ENCODE measurements at regions not wholly inside any gene's neighbourhood (a gene's known extent, or its start where the extent isn't known, plus 50 kb on each side); places are given as distances from the start of the nearest gene placed in this dataset.
A peak's percentile ranks its signal among the peaks of the same experiment; 100 is the strongest.

- ATAC-seq: peak; percentile 84
- TF ChIP-seq ZFP3 (CRISPR knock-in tag; IDR thresholded peaks at IDR 0.05) (no peak), ZC3H10 (CRISPR knock-in tag; IDR thresholded peaks at IDR 0.05) (peak; percentile 52; the same call in 1 of the 2 replicates)
These were observed 90.2 kb upstream of the TSPAN2 start for GRCh38 chr1:115179397-115180079.

GRCh38 chr1:115176189-115176588, 86.9 kb upstream of the TSPAN2 start:
- ATAC-seq: no peak
- TF ChIP-seq CREB5 (CRISPR knock-in tag; IDR thresholded peaks at IDR 0.05; ENCODE audit: low read depth) (no peak), ESRRG (CRISPR knock-in tag; IDR thresholded peaks at IDR 0.05) (no peak), ZFP30 (CRISPR knock-in tag; IDR thresholded peaks at IDR 0.05) (no peak), TCF4 (CRISPR knock-in tag; IDR thresholded peaks at IDR 0.05; ENCODE audit: borderline replicate concordance) (no peak), ZC3H10 (CRISPR knock-in tag; IDR thresholded peaks at IDR 0.05) (no peak), BACH2 (CRISPR knock-in tag; IDR thresholded peaks at IDR 0.05; ENCODE audit: borderline replicate concordance) (no peak), POU6F1 (CRISPR knock-in tag; IDR thresholded peaks at IDR 0.05; ENCODE audit: borderline replicate concordance, low read depth) (no peak), PATZ1 (CRISPR knock-in tag; IDR thresholded peaks at IDR 0.05; ENCODE audit: borderline replicate concordance) (no peak), ZNF8 (CRISPR knock-in tag; IDR thresholded peaks at IDR 0.05) (no peak), PPARA (CRISPR knock-in tag; IDR thresholded peaks at IDR 0.05; ENCODE audit: borderline replicate concordance) (no peak), ZFP3 (CRISPR knock-in tag; IDR thresholded peaks at IDR 0.05) (no peak), TOX (CRISPR knock-in tag; IDR thresholded peaks at IDR 0.05; ENCODE audit: borderline replicate concordance) (no peak), OSR1 (CRISPR knock-in tag; IDR thresholded peaks at IDR 0.05) (no peak), SNAI2 (CRISPR knock-in tag; IDR thresholded peaks at IDR 0.05) (no peak), ARNTL (CRISPR knock-in tag; IDR thresholded peaks at IDR 0.05; ENCODE audit: borderline replicate concordance, low read depth) (no peak), CSDC2 (CRISPR knock-in tag; IDR thresholded peaks at IDR 0.05) (no peak)

- ATAC-seq: no peak
- TF ChIP-seq CREB5 (CRISPR knock-in tag; IDR thresholded peaks at IDR 0.05; ENCODE audit: low read depth) (no peak), ISL1 (CRISPR knock-in tag; IDR thresholded peaks at IDR 0.05) (no peak), ARNTL (CRISPR knock-in tag; IDR thresholded peaks at IDR 0.05; ENCODE audit: borderline replicate concordance, low read depth) (no peak), OSR1 (CRISPR knock-in tag; IDR thresholded peaks at IDR 0.05) (no peak), ZFP30 (CRISPR knock-in tag; IDR thresholded peaks at IDR 0.05) (no peak), RARB (CRISPR knock-in tag; IDR thresholded peaks at IDR 0.05) (no peak), ESRRG (CRISPR knock-in tag; IDR thresholded peaks at IDR 0.05) (no peak), GLIS3 (CRISPR knock-in tag; IDR thresholded peaks at IDR 0.05) (no peak), BACH2 (CRISPR knock-in tag; IDR thresholded peaks at IDR 0.05; ENCODE audit: borderline replicate concordance) (no peak), POU6F1 (CRISPR knock-in tag; IDR thresholded peaks at IDR 0.05; ENCODE audit: borderline replicate concordance, low read depth) (no peak), ZNF565 (CRISPR knock-in tag; conservative IDR thresholded peaks at IDR 0.05; ENCODE audit: low read depth) (no peak)
These were observed 86.3 kb upstream of the TSPAN2 start for GRCh38 chr1:115175596-115175995.

- ATAC-seq: no peak
- TF ChIP-seq PATZ1 (CRISPR knock-in tag; IDR thresholded peaks at IDR 0.05; ENCODE audit: borderline replicate concordance): no peak
- no peak for TF ChIP-seq SNAI2 (CRISPR knock-in tag; IDR thresholded peaks at IDR 0.05)
- TF ChIP-seq ARNTL (CRISPR knock-in tag; IDR thresholded peaks at IDR 0.05; ENCODE audit: borderline replicate concordance, low read depth): no peak
- TF ChIP-seq ZFP30 (CRISPR knock-in tag; IDR thresholded peaks at IDR 0.05): no peak
- TF ChIP-seq TOX (CRISPR knock-in tag; IDR thresholded peaks at IDR 0.05; ENCODE audit: borderline replicate concordance): no peak
- no peak for TF ChIP-seq TCF4 (CRISPR knock-in tag; IDR thresholded peaks at IDR 0.05; ENCODE audit: borderline replicate concordance)
- no peak for TF ChIP-seq POU6F1 (CRISPR knock-in tag; IDR thresholded peaks at IDR 0.05; ENCODE audit: borderline replicate concordance, low read depth)
- no peak for TF ChIP-seq GLIS3 (CRISPR knock-in tag; IDR thresholded peaks at IDR 0.05)
- no peak for TF ChIP-seq ZNF70 (CRISPR knock-in tag; IDR thresholded peaks at IDR 0.05)
- TF ChIP-seq ISL1 (CRISPR knock-in tag; IDR thresholded peaks at IDR 0.05): no peak
- TF ChIP-seq CSDC2 (CRISPR knock-in tag; IDR thresholded peaks at IDR 0.05): no peak
- TF ChIP-seq RARB (CRISPR knock-in tag; IDR thresholded peaks at IDR 0.05): no peak
- TF ChIP-seq ZNF565 (CRISPR knock-in tag; conservative IDR thresholded peaks at IDR 0.05; ENCODE audit: low read depth): no peak
- TF ChIP-seq ZC3H10 (CRISPR knock-in tag; IDR thresholded peaks at IDR 0.05): no peak
These were observed 83.8 kb upstream of the TSPAN2 start for GRCh38 chr1:115173151-115173550.

Measured in SK-N-SH treated with all-trans-retinoic acid at 6 μM for 48 hours (cell line).